HG03045 (cell line): ENCODE measurements at regions not wholly inside any gene's neighbourhood (a gene's known extent, or its start where the extent isn't known, plus 50 kb on each side); places are given as distances from the start of the nearest gene placed in this dataset.
"Not testable (repeated sequence)": the region's sequence is repeated elsewhere in the genome, so short reads cannot be mapped to it uniquely, and the experiment has no call there.

Experiments
- ATAC-seq: cut with Tn5 transposase; IDR thresholded peaks from one replicate; pipeline ENCODE4 v1.9.1; 2021; ENCODE audit warnings: mild to moderate bottlenecking, moderate library complexity; ENCODE audit not compliant: unreplicated experiment

DNA sequence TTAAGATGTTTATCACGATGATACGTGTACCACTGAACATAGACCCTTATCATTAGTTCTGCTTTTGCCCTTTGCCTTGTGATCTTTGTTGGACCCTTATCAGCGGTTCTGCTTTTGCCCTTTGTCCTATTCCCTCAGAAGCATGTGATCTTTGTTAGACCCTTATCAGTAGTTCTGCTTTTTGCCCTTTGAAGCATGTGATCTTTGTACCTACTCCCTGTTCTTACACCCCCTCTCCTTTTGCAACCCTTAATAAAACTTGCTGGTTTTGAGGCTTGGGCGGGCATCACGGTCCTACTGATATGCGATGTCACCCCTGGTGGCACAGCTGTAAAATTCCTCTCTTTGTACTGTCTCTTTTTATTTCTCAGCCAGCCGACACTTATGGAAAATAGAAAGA is 117.0 kb downstream of the SDHAF3 start:
- ATAC-seq = not testable (repeated sequence)

DNA sequence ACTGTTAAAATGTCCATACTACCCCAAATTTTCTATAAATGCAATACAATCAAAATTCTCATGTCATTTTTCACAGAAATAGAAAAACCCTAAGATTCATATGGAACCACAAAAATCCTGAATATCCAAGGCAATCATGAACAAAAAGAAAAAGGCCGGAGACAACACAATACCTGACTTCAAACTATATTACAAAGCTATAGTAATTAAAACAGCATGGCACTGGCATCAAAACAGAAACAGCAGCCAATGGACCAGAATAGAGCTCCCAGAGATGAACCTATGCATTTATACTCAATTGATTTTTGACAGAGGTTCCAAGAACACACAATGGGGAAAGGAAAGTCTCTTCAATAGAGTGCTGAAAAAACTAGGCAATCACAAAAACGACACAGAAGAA is 128.8 kb downstream of the SDHAF3 start:
- no peak for ATAC-seq

DNA sequence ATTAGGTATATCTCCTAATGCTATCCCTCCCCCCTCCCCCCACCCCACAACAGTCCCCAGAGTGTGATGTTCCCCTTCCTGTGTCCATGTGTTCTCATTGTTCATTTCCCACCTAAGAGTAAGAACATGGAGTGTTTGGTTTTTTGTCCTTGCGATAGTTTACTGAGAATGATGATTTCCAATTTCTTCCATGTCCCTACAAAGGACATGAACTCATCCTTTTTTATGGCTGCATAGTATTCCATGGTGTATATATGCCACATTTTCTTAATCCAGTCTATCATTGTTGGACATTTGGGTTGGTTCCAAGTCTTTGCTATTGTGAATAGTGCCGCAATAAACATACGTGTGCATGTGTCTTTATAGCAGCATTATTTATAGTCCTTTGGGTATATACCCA is 140.7 kb downstream of the SDHAF3 start:
- ATAC-seq = not testable (repeated sequence)

DNA sequence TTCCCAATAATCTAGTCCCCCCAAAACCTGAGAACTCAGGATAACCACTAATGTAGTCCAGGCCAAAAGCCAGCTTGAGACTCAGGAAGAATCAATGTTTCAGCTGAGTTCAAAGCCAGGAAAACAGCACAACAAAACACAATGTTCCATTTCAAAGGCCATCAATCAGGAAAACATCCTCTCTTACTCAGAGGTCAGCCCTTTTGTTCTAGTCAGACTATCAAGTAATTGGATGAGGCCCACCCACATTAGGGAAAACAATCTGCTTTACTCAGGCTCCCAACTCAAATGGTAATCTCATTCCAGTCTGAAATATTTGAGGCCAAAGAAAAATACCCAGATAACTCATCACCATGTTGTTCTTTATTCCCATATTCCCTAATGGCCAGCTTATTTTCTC is 152.2 kb downstream of the SDHAF3 start:
- no peak for ATAC-seq

DNA sequence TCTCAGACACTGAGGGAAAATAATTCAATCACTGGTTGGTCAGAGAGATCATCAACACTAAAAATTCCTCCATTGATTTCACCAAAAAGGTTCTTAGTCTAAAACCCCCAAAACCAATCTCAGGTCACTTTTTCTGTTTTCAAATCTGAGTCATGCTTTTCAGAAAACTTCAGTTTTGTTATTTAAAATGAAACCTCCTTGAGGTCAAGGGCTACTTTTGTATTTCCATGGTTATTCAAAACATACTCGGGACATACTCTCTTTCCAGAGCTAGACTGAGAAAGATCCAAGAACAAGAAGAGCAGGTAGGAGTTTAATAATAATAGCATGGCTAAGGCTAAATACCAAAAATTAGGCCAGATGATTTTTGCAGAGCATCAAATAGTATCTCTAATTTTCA is 152.8 kb downstream of the SDHAF3 start:
- ATAC-seq = no peak

DNA sequence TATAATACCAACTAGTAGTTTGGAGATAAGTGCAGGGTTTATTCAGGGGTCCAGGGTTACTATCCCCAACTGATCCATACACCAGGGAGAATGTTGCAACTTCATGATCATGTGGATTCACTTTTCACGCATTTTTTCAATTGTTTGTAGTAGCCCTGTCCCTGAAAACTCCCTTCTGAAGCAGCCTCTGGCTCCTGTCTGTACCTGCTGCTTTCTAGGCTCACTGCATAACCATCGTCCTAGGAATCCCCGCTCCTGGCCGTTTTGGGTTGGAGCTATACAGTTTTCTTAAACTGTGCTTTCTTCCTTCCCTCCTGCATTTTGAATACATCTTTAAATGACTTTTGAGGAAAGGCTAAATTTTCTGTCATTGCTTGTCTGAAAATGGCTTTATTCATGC is 154.1 kb downstream of the SDHAF3 start:
- ATAC-seq = no peak

DNA sequence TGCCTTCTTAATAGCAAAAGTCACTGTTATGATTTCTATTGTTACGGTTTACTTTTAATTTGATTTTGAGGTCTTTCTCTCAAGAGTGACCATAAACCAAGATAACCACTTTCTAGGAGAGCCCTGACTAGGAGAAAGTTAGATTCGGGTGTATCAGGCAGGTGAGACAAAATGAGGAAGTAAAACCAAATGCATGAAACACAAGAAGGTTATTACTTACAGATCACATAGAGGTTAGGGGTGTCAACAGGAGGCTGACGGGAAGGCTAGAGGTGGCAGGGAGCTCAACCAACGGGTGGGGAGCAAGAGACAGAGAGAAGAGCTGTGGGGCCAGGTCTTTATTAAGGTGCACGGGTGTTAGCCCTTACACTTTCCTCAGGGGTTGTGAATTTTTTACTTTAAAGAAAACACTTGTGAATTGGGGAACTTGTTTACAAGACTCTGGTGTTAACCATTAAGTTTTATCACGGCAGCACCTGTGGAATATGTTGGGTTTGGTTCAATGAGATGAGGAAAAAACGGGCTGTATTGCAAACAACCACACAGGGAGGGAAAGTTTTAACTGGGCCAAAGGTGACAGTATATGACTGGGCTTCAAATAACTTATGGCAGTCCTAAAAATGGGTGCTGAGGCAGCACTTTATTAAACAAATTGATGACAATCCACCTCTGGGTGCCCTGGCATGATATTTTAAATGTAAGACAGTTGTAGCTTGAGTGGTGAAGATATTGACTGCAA is 154.9 kb downstream of the SDHAF3 start:
- ATAC-seq = no peak

DNA sequence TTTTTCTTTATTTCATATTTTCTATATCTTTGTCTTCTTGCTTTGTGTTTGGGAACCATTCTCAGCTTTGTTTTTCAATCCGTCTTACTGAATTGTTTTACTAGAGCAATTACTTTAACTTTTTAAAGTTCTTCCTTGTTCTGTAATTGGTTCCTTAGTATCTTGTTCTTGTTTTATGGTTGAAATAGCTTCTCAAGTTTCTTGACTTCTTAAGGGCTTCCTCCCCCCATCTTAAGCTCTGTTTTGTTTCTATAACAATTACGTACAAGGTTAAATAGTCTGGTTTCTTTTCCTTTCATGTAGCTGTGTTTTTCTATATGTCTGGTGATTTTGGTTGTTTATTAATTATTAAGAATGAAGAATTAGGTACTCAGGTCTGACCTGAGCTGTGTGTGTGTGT is 158.0 kb downstream of the SDHAF3 start:
- ATAC-seq = no peak

DNA sequence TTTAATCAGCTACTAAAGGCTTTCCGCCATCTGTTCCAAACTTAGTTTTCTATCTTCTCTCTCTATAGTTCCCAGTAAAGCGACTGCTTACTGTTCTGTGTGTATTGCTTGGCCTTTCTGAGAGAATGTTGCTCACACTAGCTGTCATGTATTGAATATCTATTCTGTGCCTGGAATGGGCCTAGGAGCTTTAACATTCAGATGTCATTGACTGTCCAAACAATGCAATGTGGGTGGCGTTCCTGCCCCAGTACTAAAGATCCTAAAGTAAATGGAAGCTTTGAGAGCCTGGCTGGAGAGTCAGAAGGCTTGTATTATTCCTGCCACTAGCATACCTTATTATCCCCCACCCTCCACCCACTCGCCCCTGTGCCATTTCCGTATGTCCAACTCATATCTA is 163.5 kb downstream of the SDHAF3 start:
- ATAC-seq = no peak

DNA sequence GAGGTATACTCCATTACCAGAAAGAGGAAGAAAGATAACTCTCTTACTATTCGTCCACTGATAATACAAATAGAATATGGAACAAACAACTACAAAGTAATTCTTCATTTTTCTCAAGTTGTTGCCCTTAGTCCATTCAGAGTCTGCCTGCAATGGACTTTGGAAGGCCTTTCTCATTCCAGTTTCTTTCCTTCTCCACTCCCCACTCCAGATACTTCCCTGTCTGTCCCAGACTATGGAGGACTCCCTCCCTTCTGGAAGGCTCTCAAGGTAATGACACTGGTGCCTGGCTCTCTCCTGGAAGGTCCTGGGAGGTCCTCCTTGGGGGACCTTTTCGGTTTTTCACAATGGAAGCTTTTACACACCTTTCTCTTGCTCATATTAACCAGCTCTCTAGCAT is 167.8 kb downstream of the SDHAF3 start:
- ATAC-seq = no peak

DNA sequence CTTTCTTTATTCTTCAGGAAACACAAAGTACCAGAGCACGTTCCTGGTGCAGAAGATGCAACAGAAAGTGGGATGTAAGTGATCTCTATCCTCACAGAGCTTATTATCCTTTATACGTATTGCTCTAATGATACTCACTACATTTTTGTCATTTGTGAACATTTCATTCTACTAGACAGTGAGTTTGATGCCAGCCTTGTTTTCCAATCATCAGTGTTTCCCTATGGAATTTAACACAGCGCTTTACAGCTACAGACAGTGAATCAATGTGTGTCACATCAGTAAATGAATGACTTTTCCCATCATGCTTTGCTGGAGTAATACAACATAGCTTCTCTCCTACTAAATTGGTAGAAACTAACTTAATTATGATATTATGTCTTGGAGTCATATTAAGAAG is 175.5 kb downstream of the SDHAF3 start:
- no peak for ATAC-seq

DNA sequence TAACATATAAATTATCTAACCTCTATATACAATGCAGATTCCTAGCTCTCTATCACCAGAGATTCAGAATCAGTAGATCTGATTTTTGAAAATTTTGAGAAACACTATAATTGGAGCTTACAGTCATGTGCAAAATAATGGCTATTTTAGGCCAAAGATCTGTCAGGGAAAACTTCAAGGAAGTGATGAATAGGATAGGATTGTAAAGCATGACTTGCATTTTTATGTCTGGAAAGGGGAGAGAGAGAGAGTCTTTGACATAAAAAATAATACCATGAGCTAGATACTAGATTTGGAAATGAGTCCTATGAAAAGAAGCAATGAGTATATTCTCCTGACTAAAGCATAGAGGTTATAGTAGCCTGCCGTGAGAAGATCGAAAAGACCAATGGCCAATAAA is 181.1 kb downstream of the SDHAF3 start:
- no peak for ATAC-seq

DNA sequence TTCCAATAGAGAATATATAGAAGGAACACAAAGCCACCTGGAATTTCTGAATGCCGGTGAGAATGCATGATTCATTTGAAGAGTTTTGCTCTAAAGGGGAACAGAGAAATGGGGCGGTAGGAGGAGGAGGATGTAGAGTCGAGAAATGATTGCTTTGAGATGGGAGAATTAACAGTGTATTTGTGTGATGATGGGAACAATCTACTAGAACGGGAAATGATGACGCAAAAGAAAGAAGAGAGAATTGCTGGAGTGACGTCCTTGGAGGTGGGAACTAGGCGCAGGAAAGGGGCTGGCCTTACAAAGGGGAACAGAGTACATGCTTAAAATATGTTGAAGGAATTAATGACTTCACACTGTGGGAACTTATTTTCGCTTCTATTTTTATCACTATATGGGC is 188.1 kb downstream of the SDHAF3 start:
- ATAC-seq = no peak

DNA sequence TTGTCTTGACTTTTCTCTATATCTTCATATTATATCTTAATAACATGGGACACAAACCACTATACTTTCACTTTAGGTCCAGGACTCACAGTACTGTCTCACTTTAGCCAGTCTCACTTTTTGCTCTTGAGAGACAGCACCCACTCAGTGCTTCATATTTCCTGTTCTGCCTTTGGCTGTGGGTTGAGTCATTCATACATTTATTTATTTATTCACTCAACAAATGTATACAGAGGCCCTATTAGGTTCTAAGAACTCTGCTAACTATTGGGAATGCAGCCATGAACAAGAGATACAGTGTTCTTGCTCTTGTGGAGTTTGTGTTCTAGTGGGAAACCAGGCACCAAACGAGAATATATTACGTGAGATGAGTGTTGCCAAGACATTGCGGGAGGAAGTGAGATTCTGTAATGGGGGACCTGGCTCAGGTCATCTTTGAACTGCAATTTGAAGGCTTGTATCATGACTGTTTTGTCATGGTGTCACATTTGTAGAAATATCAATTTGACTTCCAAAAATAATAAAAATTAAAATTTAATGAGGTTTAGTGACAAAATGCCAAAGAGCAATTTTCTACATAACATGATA is 190.1 kb downstream of the SDHAF3 start:
- ATAC-seq = no peak

DNA sequence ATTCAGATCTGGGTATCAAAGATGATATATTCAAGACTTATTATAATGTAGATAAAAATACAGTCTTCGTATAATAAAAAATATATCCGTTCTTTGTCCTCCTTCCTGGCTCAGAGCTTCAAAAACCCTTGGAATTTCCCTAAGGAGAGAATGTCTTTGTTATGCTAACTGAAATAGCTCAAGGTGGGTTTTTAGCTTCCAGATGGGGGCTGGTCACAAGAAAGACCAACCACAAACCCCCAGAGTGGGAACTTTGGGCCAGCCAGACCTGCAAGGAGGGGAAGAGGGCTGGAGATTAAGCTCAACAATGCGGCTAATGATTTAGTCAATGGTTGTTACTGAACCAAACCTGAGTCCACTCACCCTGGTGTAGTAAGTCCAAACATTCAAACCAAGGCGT is 196.4 kb downstream of the SDHAF3 start:
- ATAC-seq = no peak

DNA sequence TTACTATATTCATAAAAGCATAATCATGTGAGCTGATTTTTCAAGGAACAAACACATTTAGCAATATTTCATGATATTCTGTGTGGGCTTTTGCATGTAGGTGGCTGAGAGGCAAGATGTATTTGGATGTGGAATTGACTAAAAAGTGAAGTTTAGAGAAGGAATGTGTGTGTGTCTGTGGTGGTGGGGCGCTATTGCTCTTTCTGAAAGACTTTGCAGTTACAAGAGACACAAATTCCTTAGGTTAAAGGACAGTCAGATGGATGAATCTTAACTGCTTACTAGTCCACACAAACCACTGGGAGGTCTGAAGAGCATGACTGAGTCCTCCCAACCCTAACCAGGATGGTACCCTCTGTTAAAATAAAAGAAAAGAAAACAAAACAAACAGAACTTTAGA is 200.1 kb downstream of the SDHAF3 start:
- ATAC-seq = no peak

DNA sequence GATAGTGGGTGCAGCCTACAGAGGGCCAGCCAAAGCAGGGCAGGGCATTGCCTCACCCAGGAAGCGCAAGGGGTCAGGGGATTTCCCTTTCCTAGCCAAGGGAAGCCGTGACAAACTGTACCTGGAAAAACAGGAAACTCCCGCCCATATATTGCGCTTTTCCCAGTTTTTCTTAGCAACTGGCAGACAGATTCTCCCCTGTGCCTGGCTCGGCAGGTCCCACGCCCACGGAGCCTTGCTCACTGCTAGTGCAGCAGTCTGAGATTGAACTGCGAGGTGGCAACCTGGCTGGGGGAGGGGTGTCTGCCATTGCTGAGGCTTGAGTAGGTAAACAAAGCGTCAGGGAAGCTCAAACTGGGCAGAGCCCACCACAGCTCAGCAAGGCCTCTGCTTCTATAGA is 212.4 kb downstream of the SDHAF3 start:
- ATAC-seq = not testable (repeated sequence)

DNA sequence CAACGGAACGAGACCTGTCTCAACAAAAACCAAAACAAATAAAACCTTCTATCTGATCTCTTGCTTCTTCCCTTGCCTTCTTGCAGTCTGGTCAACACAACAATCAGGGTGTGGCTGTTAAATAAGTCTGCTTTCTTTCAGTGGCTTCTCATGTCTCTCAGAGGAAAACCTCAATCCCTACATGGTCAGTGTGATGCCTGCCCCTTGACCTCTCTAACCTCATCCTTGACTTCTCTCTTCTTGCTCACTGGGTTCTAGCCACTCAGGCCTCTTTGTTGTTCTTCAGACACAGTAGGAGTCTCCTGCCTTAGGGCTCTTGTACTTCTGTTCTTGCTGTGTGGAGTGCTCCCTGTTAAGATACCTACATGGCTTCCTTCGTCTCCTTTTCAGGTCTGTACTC is 220.4 kb downstream of the SDHAF3 start:
- no peak for ATAC-seq

DNA sequence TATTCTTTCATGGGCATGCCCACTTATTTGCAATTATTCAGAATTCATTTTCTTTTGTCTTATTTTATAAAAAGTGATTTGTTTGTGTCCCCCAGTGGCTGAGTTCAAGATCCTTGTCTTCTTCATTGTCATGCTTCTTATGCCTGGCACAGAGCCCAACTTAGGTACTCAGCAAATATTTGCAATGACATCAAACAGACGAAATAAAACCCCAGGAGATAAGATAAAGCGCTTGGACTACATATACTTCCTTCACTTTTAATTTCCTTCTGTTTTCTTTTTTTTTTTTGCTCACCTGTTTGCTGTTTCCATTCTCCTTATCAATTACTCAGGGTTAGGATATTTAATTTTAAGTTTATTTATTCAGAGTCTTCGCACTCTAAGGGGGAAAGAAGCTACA is 225.0 kb downstream of the SDHAF3 start:
- ATAC-seq = no peak

DNA sequence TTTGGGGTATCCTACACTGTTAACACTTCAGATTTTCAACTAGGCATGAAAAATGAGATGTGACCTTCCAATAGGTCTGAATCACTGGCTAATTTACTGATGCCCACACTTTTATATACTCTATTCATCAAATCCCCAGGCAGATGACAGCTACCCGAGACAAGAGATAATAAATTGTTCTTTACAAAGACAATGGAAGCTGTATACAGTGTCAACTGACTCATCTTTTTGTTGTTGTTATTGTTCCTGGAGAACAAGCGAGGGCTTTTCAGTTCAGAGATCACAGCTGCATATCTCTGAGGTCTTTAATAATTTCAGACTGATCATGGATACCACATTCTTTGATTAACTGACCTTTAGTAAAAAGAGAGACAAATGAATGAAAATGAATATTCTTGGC is 228.9 kb downstream of the SDHAF3 start:
- no peak for ATAC-seq

DNA sequence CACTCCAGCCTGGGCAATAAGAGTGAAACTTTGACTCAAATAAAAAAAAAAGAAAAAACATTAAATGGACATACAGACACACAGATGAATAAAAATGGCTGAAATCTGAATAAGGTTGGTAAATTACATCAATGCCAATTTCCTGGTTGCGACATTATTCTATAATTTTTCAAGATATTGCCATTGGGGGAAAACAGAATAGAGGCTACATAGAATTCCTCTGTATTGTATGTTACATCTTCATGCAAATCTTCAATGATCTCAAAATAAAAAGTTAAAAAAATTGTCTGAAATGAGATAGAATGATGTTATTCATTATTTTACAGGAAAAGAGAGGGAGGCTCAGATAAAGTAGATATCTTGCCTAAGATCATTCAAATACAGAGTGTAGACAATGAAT is 234.0 kb downstream of the SDHAF3 start:
- ATAC-seq = no peak

DNA sequence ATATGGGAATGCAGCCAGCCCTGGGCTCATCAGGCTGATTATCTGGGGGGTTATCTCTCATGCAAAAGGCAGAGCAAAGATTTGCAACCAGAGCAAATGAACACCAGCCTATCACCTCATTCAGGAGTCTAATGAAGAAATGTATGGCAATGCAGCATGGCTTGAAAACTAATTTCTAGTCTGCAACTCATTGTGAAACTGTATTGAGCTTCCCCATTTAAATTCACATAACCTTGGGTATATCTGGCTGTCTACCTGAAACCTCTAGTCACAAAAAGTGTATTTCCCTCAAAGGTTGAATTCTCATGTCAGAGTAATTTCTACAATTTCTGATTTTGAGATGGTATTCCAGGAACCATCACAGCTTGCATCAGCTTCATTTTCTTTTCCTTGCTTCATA is 240.0 kb downstream of the SDHAF3 start:
- no peak for ATAC-seq

DNA sequence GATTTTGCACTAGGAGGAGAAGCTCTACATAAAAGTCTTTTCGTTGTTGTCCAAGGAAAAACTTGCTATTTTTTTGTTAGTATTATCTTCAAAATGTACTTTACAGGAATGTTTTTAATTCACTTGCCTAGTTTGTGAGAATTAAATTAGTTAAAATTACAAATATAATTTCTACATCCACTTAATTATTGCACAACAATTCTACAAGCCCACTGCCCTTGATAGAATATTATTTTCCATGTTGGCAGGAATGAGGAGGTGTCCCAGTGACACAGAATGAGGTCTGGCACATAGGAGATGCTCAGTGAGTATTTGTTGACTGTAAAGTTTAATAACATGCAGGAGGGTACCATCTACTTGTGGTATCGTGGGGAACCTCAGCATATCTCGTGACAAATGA is 255.4 kb downstream of the SDHAF3 start:
- ATAC-seq = no peak
